ENCODE measurements at regions not wholly inside any gene's neighbourhood (a gene's known extent, or its start where the extent isn't known, plus 50 kb on each side); places are given as distances from the start of the nearest gene placed in this dataset.
A peak's percentile ranks its signal among the peaks of the same experiment; 100 is the strongest.

DNA sequence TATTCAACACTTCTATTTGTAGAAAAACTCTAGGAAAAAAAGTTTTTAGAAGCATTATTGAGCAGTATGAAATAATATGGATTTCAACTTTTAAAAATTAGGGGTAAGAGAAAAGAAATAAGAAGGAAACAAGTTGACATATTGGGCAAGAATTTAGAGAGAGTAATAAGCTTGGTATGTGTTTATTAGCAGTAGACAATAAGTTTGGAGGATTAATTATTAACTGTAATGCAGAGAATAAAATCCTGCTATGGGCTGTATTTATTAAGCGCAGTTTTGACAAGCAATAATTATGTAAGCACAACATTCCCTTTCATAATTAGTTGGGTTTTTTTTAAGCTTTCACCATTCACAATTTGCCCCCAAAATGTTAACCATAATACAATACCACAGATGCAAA is 162.7 kb upstream of the SLC7A11 start:
- no peak for TF ChIP-seq CTCF (IDR thresholded peaks at IDR 0.05; ENCODE audit: control extremely low read depth, extremely low read depth)
- Histone ChIP-seq H3K9ac (ENCODE audit: insufficient read depth in 1 of 2, low read length in 2 of 2) (no peak overlapping the region), H3K4me1 (ENCODE audit: control insufficient read depth in 5 of 5, insufficient read depth in 5 of 5, low read length in 5 of 5) (peaks cover 0 to 15% (median 10%) of the 10 kb centered on the region in 5 donors), H3K27me3 (ENCODE audit: control insufficient read depth in 3 of 3, insufficient read depth in 3 of 3, low read length in 2 of 3) (peaks cover 0 to 2% (median 0%) of the 10 kb centered on the region in 3 donors), H3K4me3 (no peak overlapping the region), H3K27ac (ENCODE audit: low read depth in 1 of 2, low read length in 1 of 2) (no peak overlapping the region), H3K36me3 (ENCODE audit: control insufficient read depth in 4 of 4, insufficient read depth in 4 of 4, low read length in 4 of 4) (no peaks in the 10 kb centered on the region), H3K9me3 (ENCODE audit: control insufficient read depth in 4 of 4, insufficient read depth in 3 of 4, low read length in 3 of 4) (peaks cover 0 to 2% (median 0%) of the 10 kb centered on the region in 4 donors)
- ATAC-seq (ENCODE audit: insufficient read depth, low FRiP score) (no peak), DNase-seq (no peak)
- WGBS, 2 donors, result 95 to 98% methylated on average over 1 of the region's 1 CpG

DNA sequence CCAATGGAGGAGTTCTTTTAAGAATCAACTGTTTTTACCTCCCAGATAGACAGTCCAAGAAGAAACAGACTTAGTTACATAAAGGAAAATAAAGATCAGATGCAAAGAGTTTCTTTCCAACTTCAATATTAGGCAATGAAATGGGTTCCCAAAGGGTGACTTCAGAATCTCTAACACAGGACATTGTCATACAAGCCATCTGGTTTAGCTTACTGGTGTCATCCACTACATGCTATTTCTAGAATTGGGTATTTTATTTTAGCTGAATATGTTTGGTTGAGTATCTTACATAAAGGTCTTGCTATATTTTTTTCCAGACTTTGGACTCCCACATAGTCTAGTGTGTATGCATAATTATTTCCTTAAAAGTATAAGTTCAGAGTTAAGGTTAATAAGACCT is 162.1 kb upstream of the SLC7A11 start:
- no peak overlapping the region for H3K4me3 ChIP-seq
- peaks cover 0 to 2% (median 0%) of the 10 kb centered on the region in 3 donors for H3K27me3 ChIP-seq (ENCODE audit: control insufficient read depth in 3 of 3, insufficient read depth in 3 of 3, low read length in 2 of 3)
- H3K9me3 ChIP-seq (ENCODE audit: control insufficient read depth in 4 of 4, insufficient read depth in 3 of 4, low read length in 3 of 4), result peaks cover 0 to 2% (median 0%) of the 10 kb centered on the region in 4 donors
- H3K4me1 ChIP-seq (ENCODE audit: control insufficient read depth in 5 of 5, insufficient read depth in 5 of 5, low read length in 5 of 5), result peaks cover 0 to 15% (median 10%) of the 10 kb centered on the region in 5 donors
- DNase-seq (no peak), ATAC-seq (ENCODE audit: insufficient read depth, low FRiP score) (no peak)
- H3K9ac ChIP-seq (ENCODE audit: insufficient read depth in 1 of 2, low read length in 2 of 2), result no peak overlapping the region
- H3K36me3 ChIP-seq (ENCODE audit: control insufficient read depth in 4 of 4, insufficient read depth in 4 of 4, low read length in 4 of 4), result no peaks in the 10 kb centered on the region
- H3K27ac ChIP-seq (ENCODE audit: low read depth in 1 of 2, low read length in 1 of 2), result no peak overlapping the region
- no peak for TF ChIP-seq CTCF (IDR thresholded peaks at IDR 0.05; ENCODE audit: control extremely low read depth, extremely low read depth)

- peaks cover 0 to 2% (median 0%) of the 10 kb centered on the region in 3 donors for H3K27me3 ChIP-seq (ENCODE audit: control insufficient read depth in 3 of 3, insufficient read depth in 3 of 3, low read length in 2 of 3)
- no peak overlapping the region for H3K27ac ChIP-seq (ENCODE audit: low read depth in 1 of 2, low read length in 1 of 2)
- no peak overlapping the region for H3K9ac ChIP-seq (ENCODE audit: insufficient read depth in 1 of 2, low read length in 2 of 2)
- ATAC-seq (ENCODE audit: insufficient read depth, low FRiP score), result no peak
- WGBS, 2 donors, result 33 to 58% methylated on average over 3 of the region's 3 CpGs
- H3K36me3 ChIP-seq (ENCODE audit: control insufficient read depth in 4 of 4, insufficient read depth in 4 of 4, low read length in 4 of 4), result no peaks in the 10 kb centered on the region
- no peak for TF ChIP-seq CTCF (IDR thresholded peaks at IDR 0.05; ENCODE audit: control extremely low read depth, extremely low read depth)
- peak; percentile 61 to 73 (median 66) for DNase-seq
- no peak overlapping the region for H3K4me3 ChIP-seq
- H3K4me1 ChIP-seq (ENCODE audit: control insufficient read depth in 5 of 5, insufficient read depth in 5 of 5, low read length in 5 of 5), result peaks cover 0 to 12% (median 7%) of the 10 kb centered on the region in 5 donors
- peaks cover 0 to 2% (median 0%) of the 10 kb centered on the region in 4 donors for H3K9me3 ChIP-seq (ENCODE audit: control insufficient read depth in 4 of 4, insufficient read depth in 3 of 4, low read length in 3 of 4)
Measured at GRCh38 chr4:138401334-138401733, 159.2 kb upstream of the SLC7A11 start.

- DNase-seq (peak in 1 of 3 donors; percentile 10), ATAC-seq (ENCODE audit: insufficient read depth, low FRiP score) (no peak)
- Histone ChIP-seq H3K9me3 (ENCODE audit: control insufficient read depth in 4 of 4, insufficient read depth in 3 of 4, low read length in 3 of 4) (peaks cover 0 to 2% (median 0%) of the 10 kb centered on the region in 4 donors), H3K4me1 (ENCODE audit: control insufficient read depth in 5 of 5, insufficient read depth in 5 of 5, low read length in 5 of 5) (peaks cover 0 to 12% (median 7%) of the 10 kb centered on the region in 5 donors), H3K27ac (ENCODE audit: low read depth in 1 of 2, low read length in 1 of 2) (peak overlapping the region in 1 of 2 donors; percentile 68), H3K9ac (ENCODE audit: insufficient read depth in 1 of 2, low read length in 2 of 2) (no peak overlapping the region), H3K36me3 (ENCODE audit: control insufficient read depth in 4 of 4, insufficient read depth in 4 of 4, low read length in 4 of 4) (no peaks in the 10 kb centered on the region), H3K4me3 (no peak overlapping the region), H3K27me3 (ENCODE audit: control insufficient read depth in 3 of 3, insufficient read depth in 3 of 3, low read length in 2 of 3) (peaks cover 0 to 2% (median 0%) of the 10 kb centered on the region in 3 donors)
- TF ChIP-seq CTCF (IDR thresholded peaks at IDR 0.05; ENCODE audit: control extremely low read depth, extremely low read depth), result no peak
- 71 to 76% methylated on average over 4 of the region's 4 CpGs for WGBS, 2 donors
Measured at GRCh38 chr4:138400543-138400942, 158.4 kb upstream of the SLC7A11 start.
